Testis (tissue), 2 donors: ENCODE measurements at regions not wholly inside any gene's neighbourhood (a gene's known extent, or its start where the extent isn't known, plus 50 kb on each side); places are given as distances from the start of the nearest gene placed in this dataset.

ENCODE experiments used
- CTCF ChIP-seq, 3 experiments: fragments of 450-650 bp in 2 of 3; fragments of 200-600 bp in 1 of 3; sonication (generic) in 1 of 3; IDR thresholded peaks; one replicate each; pipeline ENCODE4 v1.5.1; 2016 to 2019; ENCODE audit warnings: antibody characterized with exemption in 3 of 3, mild to moderate bottlenecking in 2 of 3, moderate library complexity in 1 of 3
- POLR2A ChIP-seq: fragments of 450-650 bp; IDR thresholded peaks from one replicate; pipeline ENCODE4 v1.6.1; 2017; ENCODE audit warnings: antibody characterized with exemption, mild to moderate bottlenecking, moderate library complexity

- TF ChIP-seq CTCF (IDR thresholded peaks at IDR 0.05) (no peak), POLR2A (no peak)
Observed at GRCh38 chr4:184536881-184537248, 62.5 kb upstream of the IRF2 start.
